SH-SY5Y (cell line): ENCODE measurements at regions not wholly inside any gene's neighbourhood (a gene's known extent, or its start where the extent isn't known, plus 50 kb on each side); places are given as distances from the start of the nearest gene placed in this dataset.

ENCODE experiments used
- GATA2 ChIP-seq: IDR thresholded peaks from 2 replicates; pipeline ENCODE4 v1.6.1; 2011; ENCODE audit warnings: mild to moderate bottlenecking, low read depth, low read length
- GATA3 ChIP-seq: IDR thresholded peaks from 2 replicates; pipeline ENCODE4 v1.6.1; 2011; ENCODE audit warnings: low read depth, mild to moderate bottlenecking, low read length, moderate library complexity

DNA sequence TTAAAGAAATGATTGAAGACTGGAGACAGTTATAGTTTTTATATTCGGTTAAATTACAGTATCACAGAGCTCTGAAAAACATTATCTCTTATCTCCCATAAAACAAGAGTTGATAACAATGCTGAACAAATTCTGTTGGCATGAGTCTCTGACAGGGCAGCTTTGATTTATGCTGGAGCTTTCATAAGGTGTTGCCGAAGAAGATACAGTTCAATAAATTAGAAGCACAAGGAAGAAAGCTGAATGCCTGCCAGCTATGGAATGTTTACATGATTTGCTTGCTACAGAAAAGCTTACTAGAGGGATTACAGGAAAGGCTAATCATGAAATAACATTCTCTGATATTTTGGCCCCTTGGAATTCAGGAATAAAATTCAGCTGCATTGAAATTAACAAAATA lies 431.9 kb upstream of the GJE1 start:
- no peak for TF ChIP-seq GATA2
- no peak for TF ChIP-seq GATA3
